ENCODE measurements at regions not wholly inside any gene's neighbourhood (a gene's known extent, or its start where the extent isn't known, plus 50 kb on each side); places are given as distances from the start of the nearest gene placed in this dataset.

DNA sequence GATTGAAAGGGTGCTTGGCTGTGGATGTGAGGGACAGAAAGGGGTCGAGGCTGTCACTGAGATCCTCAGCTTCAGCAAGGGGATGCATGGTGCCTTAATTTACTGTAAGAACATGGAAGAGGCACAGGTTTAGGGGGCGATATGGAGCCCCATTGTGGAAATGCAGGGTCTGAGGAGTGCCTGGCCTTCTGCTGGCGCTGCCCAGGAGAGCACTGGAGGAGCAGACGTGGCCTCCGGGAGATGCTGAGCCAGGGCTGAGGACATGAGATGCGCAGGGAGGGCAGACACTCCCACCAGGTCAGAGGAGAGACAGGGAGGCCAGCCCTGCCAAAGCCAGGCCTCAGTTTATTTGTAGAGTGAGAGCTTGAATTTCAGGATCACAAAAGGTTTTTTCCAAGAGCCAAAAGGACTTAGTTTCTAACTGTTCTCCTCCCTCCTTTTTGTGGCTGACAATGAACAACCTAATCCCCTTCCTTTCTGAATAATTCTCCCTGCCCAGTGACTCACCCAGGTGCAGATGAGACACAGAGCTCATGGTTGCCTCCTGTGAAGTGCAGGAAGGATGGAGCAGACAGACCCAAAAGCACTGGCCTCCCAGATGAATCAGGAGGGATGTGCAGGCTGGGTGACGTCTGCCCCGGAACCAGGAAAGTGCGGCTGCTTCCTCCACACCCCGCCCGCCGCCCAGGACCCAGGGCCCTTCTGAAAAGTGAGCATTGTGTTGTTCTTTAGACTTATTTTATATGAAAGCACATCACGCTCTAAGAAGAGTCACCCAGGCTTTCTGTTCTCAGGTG lies 73.0 kb upstream of the TMPRSS2 start:
- no peak for DNase-seq (ENCODE audit: low spot score in 2 of 2)
- no peaks in the 10 kb centered on the region for H3K27me3 ChIP-seq
- no peaks in the 10 kb centered on the region for H3K4me1 ChIP-seq
- TF ChIP-seq POLR2AphosphoS5 (IDR thresholded peaks at IDR 0.05): no peak
- no peak for TF ChIP-seq EP300 (IDR thresholded peaks at IDR 0.05)
- TF ChIP-seq, protein P1, sequence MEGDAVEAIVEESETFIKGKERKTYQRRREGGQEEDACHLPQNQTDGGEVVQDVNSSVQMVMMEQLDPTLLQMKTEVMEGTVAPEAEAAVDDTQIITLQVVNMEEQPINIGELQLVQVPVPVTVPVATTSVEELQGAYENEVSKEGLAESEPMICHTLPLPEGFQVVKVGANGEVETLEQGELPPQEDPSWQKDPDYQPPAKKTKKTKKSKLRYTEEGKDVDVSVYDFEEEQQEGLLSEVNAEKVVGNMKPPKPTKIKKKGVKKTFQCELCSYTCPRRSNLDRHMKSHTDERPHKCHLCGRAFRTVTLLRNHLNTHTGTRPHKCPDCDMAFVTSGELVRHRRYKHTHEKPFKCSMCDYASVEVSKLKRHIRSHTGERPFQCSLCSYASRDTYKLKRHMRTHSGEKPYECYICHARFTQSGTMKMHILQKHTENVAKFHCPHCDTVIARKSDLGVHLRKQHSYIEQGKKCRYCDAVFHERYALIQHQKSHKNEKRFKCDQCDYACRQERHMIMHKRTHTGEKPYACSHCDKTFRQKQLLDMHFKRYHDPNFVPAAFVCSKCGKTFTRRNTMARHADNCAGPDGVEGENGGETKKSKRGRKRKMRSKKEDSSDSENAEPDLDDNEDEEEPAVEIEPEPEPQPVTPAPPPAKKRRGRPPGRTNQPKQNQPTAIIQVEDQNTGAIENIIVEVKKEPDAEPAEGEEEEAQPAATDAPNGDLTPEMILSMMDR (IDR thresholded peaks at IDR 0.05): no peak
- no peak for TF ChIP-seq POLR2A (IDR thresholded peaks at IDR 0.05)
- no peaks in the 10 kb centered on the region for H3K36me3 ChIP-seq
- peaks cover 13% of the 10 kb centered on the region for H3K9me3 ChIP-seq
- H3K4me3 ChIP-seq: no peak overlapping the region
- WGBS: 83% methylated on average over 12 of the region's 13 CpGs
- no peak overlapping the region for H3K27ac ChIP-seq

DNA sequence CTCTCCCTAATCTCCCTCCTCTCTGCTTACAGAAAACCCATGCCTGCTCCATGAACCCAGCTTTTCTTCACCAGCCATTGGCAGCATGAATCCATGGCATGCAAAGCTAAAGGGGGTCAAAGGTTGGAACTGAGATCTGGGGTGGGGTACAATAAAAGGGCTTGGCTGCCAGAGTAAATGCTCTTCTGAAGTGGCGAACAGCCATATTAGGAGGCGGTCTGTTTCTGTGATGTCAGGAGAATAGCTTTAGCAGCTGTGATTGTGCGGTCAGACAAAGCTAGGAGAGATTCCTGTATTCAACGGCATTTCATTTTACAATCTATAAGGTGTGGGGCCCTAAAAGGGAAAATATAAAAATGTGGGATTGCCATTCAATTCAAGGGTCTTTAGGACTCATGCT lies 71.7 kb upstream of the TMPRSS2 start:
- H3K4me1 ChIP-seq: no peaks in the 10 kb centered on the region
- WGBS: 85% methylated on average over 4 of the region's 4 CpGs
- H3K36me3 ChIP-seq: no peaks in the 10 kb centered on the region
- no peak overlapping the region for H3K4me3 ChIP-seq
- H3K9me3 ChIP-seq: peaks cover 13% of the 10 kb centered on the region
- no peak for DNase-seq (ENCODE audit: low spot score in 2 of 2)
- no peak overlapping the region for H3K27ac ChIP-seq
- no peaks in the 10 kb centered on the region for H3K27me3 ChIP-seq
- no peak for TF ChIP-seq POLR2AphosphoS5 (IDR thresholded peaks at IDR 0.05)

DNA sequence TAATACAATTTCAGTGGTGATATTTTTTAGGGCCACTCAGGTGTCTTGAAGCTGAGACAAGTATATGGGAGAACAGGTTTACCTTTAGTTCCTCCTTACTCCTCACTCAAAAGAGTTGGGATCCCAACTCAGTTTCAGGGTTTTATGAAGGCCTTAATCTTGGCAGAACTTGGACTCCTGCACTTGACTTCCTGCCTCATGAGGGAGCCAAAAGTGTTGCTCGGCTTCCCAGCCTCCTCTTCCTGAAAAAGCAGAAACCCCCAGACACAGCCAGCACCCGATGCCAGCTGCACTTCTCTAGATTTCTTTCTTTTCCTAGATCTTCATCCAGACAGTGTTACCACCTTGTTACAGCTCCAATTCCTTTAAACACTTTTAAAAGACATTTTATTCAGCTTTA lies 70.8 kb upstream of the TMPRSS2 start:
- peaks cover 13% of the 10 kb centered on the region for H3K9me3 ChIP-seq
- H3K4me1 ChIP-seq: no peaks in the 10 kb centered on the region
- WGBS: 70% methylated on average over 2 of the region's 2 CpGs
- no peak overlapping the region for H3K4me3 ChIP-seq
- H3K27me3 ChIP-seq: no peaks in the 10 kb centered on the region
- H3K27ac ChIP-seq: no peak overlapping the region
- TF ChIP-seq POLR2A (IDR thresholded peaks at IDR 0.05) (no peak), POLR2AphosphoS5 (IDR thresholded peaks at IDR 0.05) (no peak), EP300 (IDR thresholded peaks at IDR 0.05) (no peak)
- TF ChIP-seq, protein P1 (IDR thresholded peaks at IDR 0.05): no peak
- no peak for DNase-seq (ENCODE audit: low spot score in 2 of 2)
- no peaks in the 10 kb centered on the region for H3K36me3 ChIP-seq

DNA sequence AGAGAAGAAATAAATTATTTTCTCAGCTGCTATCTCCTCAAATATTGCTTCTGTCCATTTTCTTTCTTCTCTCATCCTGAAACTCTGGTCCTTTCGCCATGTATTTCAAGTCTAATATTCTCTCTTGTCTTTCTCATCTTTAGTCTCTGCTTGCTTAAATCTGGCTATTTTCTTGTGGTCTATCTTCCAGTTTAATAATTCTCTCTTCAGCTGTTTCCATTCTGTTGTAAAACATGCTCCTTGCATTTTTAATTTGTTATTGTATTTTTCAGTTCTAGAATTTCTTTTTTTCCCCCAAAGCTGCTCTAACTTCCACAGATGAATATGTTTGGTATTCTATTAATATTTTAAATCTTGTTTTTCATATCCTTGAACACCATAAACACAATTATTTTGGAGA lies 70.1 kb upstream of the TMPRSS2 start:
- Histone ChIP-seq H3K4me3 (no peak overlapping the region), H3K27ac (no peak overlapping the region), H3K9me3 (peaks cover 13% of the 10 kb centered on the region), H3K4me1 (no peaks in the 10 kb centered on the region), H3K36me3 (no peaks in the 10 kb centered on the region), H3K27me3 (no peaks in the 10 kb centered on the region)
- no peak for DNase-seq (ENCODE audit: low spot score in 2 of 2)
- TF ChIP-seq, protein P1 (IDR thresholded peaks at IDR 0.05): no peak
- WGBS: 94% methylated on average over 1 of the region's 1 CpG

DNA sequence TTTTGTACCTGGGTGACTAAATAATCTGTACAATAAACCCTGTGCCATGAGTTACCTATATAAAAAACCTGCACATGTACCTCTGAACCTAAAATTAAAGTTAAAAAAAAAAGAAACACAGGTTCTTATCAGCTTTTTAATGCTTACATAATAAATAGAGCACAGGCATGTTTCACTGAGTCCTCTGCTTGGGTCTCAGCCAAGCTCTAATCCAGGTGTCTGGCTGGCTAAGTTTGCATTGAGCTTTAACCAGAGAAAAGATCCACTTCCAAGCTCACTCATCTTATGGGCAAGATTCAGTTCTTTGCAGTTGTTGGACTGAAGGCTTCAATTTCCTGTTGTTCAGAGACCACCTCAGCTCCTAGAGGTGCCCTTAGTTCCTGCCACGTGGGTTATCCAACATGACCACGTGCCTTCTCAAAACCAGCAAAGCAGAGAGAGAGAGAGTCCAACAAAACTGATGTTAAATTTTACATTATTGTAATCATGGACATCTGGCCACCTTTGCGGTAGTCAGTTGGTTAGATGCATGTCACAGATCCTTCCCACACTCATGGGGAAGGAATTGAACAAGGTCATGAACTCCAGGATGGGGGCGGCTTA lies 68.2 kb upstream of the TMPRSS2 start:
- no peak for DNase-seq (ENCODE audit: low spot score in 2 of 2)
- TF ChIP-seq POLR2AphosphoS5 (IDR thresholded peaks at IDR 0.05): no peak
- no peak for TF ChIP-seq POLR2A (IDR thresholded peaks at IDR 0.05)
- no peak for TF ChIP-seq EP300 (IDR thresholded peaks at IDR 0.05)
- TF ChIP-seq, protein P1 (IDR thresholded peaks at IDR 0.05): no peak
- H3K27ac ChIP-seq: no peak overlapping the region
- H3K27me3 ChIP-seq: no peaks in the 10 kb centered on the region
- no peaks in the 10 kb centered on the region for H3K36me3 ChIP-seq
- 81% methylated on average over 4 of the region's 4 CpGs for WGBS
- no peaks in the 10 kb centered on the region for H3K4me1 ChIP-seq
- H3K9me3 ChIP-seq: peaks cover 19% of the 10 kb centered on the region
- H3K4me3 ChIP-seq: no peak overlapping the region

All from suprapubic skin (tissue), 4 donors.